DND-41 (cell line): ENCODE measurements at regions not wholly inside any gene's neighbourhood (a gene's known extent, or its start where the extent isn't known, plus 50 kb on each side); places are given as distances from the start of the nearest gene placed in this dataset.

Source experiments
- ATAC-seq: fragments of 200-7000 bp; cut with Tn5 transposase; 3 replicates; pipeline ENCODE4 v1.9.1; 2021; ENCODE audit warnings: low read depth; ENCODE audit not compliant: insufficient read depth
- DNase-seq: peaks from one replicate; pipeline ENCODE4 v3.0.0-alpha.2; 2020
- H2AFZ ChIP-seq: 2 replicates; pipeline ENCODE4 v1.6.0; 2012; ENCODE audit warnings: low read depth, low read length
- H3K27ac ChIP-seq: 2 replicates; pipeline ENCODE4 v1.5.1; 2012; ENCODE audit warnings: low read length, inconsistent platforms
- H3K27me3 ChIP-seq: fragments of 200-600 bp; sonication (generic); 2 replicates; pipeline ENCODE4 v1.6.0; 2012; ENCODE audit warnings: low read length, mild to moderate bottlenecking, inconsistent platforms; ENCODE audit not compliant: insufficient read depth, poor library complexity
- H3K36me3 ChIP-seq: 2 replicates; pipeline ENCODE4 v1.5.1; 2012; ENCODE audit warnings: low read length, inconsistent platforms; ENCODE audit not compliant: insufficient read depth
- H3K4me1 ChIP-seq: 2 replicates; pipeline ENCODE4 v1.5.1; 2012; ENCODE audit warnings: mild to moderate bottlenecking, low read length; ENCODE audit not compliant: insufficient read depth
- H3K4me2 ChIP-seq: 2 replicates; pipeline ENCODE4 v1.6.0; 2012; ENCODE audit warnings: mild to moderate bottlenecking, moderate library complexity, low read length, inconsistent platforms; ENCODE audit not compliant: insufficient read depth
- H3K4me3 ChIP-seq, 2 experiments: fragments of 200-600 bp in 1 of 2; shearing (Covaris generic) in 1 of 2; 2 replicates each; pipeline ENCODE4 v1.5.1; 2012 to 2016; ENCODE audit warnings: inconsistent platforms in 2 of 2, low read length in 2 of 2, mild to moderate bottlenecking in 2 of 2, low read depth in 1 of 2, moderate library complexity in 1 of 2
- H3K79me2 ChIP-seq: 2 replicates; pipeline ENCODE4 v1.6.0; 2012; ENCODE audit warnings: low read length, inconsistent platforms; ENCODE audit not compliant: insufficient read depth
- H3K9ac ChIP-seq: 2 replicates; pipeline ENCODE4 v1.6.0; 2012; ENCODE audit warnings: low read depth, mild to moderate bottlenecking, inconsistent platforms, low read length, moderate library complexity
- H3K9me3 ChIP-seq: 2 replicates; pipeline ENCODE4 v1.5.1; 2012; ENCODE audit warnings: low read length, moderate library complexity, mild to moderate bottlenecking, inconsistent platforms; ENCODE audit not compliant: insufficient read depth, severe bottlenecking
- H4K20me1 ChIP-seq: 2 replicates; pipeline ENCODE4 v1.6.0; 2012; ENCODE audit warnings: low read length; ENCODE audit not compliant: insufficient read depth
- EZH2 ChIP-seq: IDR thresholded peaks from 3 replicates; pipeline ENCODE4 v1.6.1; 2012; ENCODE audit warnings: borderline replicate concordance, low read depth, mild to moderate bottlenecking, moderate library complexity, low read length, inconsistent platforms; ENCODE audit not compliant: severe bottlenecking
- TF ChIP-seq, protein P1 (sequence below): IDR thresholded peaks from 2 replicates; pipeline ENCODE4 v1.5.1; 2012; ENCODE audit warnings: borderline replicate concordance, low read length, moderate library complexity, mild to moderate bottlenecking; ENCODE audit not compliant: poor library complexity, severe bottlenecking; ENCODE audit errors: extremely low read depth

- no peak overlapping the region for H3K4me3 ChIP-seq
- H3K27ac ChIP-seq, result no peak overlapping the region
- H2AFZ ChIP-seq, result no peak overlapping the region
- no peak for TF ChIP-seq EZH2
- TF ChIP-seq, protein P1, sequence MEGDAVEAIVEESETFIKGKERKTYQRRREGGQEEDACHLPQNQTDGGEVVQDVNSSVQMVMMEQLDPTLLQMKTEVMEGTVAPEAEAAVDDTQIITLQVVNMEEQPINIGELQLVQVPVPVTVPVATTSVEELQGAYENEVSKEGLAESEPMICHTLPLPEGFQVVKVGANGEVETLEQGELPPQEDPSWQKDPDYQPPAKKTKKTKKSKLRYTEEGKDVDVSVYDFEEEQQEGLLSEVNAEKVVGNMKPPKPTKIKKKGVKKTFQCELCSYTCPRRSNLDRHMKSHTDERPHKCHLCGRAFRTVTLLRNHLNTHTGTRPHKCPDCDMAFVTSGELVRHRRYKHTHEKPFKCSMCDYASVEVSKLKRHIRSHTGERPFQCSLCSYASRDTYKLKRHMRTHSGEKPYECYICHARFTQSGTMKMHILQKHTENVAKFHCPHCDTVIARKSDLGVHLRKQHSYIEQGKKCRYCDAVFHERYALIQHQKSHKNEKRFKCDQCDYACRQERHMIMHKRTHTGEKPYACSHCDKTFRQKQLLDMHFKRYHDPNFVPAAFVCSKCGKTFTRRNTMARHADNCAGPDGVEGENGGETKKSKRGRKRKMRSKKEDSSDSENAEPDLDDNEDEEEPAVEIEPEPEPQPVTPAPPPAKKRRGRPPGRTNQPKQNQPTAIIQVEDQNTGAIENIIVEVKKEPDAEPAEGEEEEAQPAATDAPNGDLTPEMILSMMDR, result no peak
- no peaks in the 10 kb centered on the region for H3K27me3 ChIP-seq
- DNase-seq (no peak), ATAC-seq (no peak)
- no peak overlapping the region for H3K9ac ChIP-seq
- H3K4me2 ChIP-seq, result no peak overlapping the region
- H3K4me1 ChIP-seq, result no peaks in the 10 kb centered on the region
- no peaks in the 10 kb centered on the region for H3K79me2 ChIP-seq
- H4K20me1 ChIP-seq, result no peaks in the 10 kb centered on the region
- H3K9me3 ChIP-seq, result no peaks in the 10 kb centered on the region
- H3K36me3 ChIP-seq, result no peaks in the 10 kb centered on the region
These were observed 494.3 kb downstream of the TRHDE start for GRCh38 chr12:72766517-72766916.

DNA sequence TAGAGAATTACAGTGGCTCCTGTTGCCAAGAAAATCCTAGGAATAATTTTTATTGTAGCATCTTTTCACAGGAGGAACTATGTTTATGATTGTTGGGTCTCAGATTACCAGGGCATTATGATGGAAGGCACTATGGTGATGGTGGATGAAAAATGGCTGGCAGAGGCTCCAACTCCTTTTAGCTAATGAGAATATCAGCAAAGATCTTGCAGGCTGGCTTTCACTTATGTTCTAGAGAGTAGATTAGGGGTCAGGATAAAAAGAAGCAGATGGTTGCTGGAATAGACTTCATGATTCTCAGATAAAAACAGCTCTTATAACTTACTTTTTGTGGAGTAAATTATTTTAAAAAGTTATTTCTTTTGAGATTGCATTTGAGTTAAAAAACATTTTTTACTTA, 501.9 kb downstream of the TRHDE start:
- ATAC-seq (no peak), DNase-seq (no peak)
- H2AFZ ChIP-seq, result no peak overlapping the region
- H3K36me3 ChIP-seq, result no peaks in the 10 kb centered on the region
- H4K20me1 ChIP-seq, result no peaks in the 10 kb centered on the region
- TF ChIP-seq EZH2, result no peak
- TF ChIP-seq, protein P1, result no peak
- no peaks in the 10 kb centered on the region for H3K4me1 ChIP-seq
- H3K27ac ChIP-seq, result no peak overlapping the region
- H3K9ac ChIP-seq, result no peak overlapping the region
- no peaks in the 10 kb centered on the region for H3K9me3 ChIP-seq
- H3K27me3 ChIP-seq, result no peaks in the 10 kb centered on the region
- no peak overlapping the region for H3K4me2 ChIP-seq
- H3K79me2 ChIP-seq, result no peaks in the 10 kb centered on the region
- no peak overlapping the region for H3K4me3 ChIP-seq

DNA sequence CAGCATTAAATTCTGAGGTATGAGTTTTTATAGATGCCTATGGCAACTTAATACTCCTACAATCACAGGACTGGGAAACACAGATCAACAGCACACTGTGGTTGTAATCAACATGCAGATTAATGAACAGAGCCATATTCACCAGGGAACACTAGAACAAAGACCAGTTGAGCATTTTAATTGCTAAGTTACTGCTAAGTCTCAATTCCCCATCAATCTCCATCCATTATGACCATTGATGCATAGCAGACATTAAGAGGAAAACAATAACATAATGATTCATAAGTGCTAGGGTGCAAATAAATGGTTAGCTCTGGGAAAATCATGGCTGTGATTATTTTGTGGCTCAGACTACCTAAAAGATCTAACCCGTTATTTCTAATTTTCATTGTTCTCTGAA, 505.6 kb downstream of the TRHDE start:
- Histone ChIP-seq H3K9ac (no peak overlapping the region), H3K4me2 (no peak overlapping the region), H3K4me3 (no peak overlapping the region), H3K9me3 (no peaks in the 10 kb centered on the region), H4K20me1 (no peaks in the 10 kb centered on the region), H3K4me1 (no peaks in the 10 kb centered on the region), H2AFZ (no peak overlapping the region), H3K79me2 (no peaks in the 10 kb centered on the region), H3K27ac (no peak overlapping the region), H3K27me3 (no peaks in the 10 kb centered on the region), H3K36me3 (no peaks in the 10 kb centered on the region)
- ATAC-seq (no peak), DNase-seq (no peak)
- TF ChIP-seq EZH2, result no peak
- TF ChIP-seq, protein P1, result no peak

DNA sequence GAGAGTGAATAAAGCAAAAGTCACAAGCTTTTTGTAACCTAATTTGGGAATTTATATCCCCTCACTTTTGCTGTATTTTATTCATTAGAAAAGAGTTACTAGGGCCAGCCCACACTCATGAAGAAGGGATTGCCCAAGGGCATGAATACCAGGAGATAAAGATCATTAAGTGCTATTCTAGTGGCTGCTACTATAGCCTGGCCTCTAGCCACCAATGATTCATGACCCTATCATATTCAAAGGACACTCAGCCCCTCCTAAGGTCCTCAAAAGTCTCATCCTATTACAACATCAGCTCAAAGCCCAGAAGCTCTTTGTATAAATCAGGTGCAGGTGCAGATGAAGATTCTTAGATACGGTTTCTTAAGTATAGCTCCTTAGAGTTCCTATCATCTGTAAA, 518.1 kb downstream of the TRHDE start:
- Histone ChIP-seq H4K20me1 (no peaks in the 10 kb centered on the region), H3K79me2 (no peaks in the 10 kb centered on the region), H3K27ac (no peak overlapping the region), H3K4me1 (no peaks in the 10 kb centered on the region), H3K9me3 (no peaks in the 10 kb centered on the region), H3K36me3 (no peaks in the 10 kb centered on the region), H3K4me3 (no peak overlapping the region), H2AFZ (no peak overlapping the region), H3K9ac (no peak overlapping the region), H3K27me3 (no peaks in the 10 kb centered on the region), H3K4me2 (no peak overlapping the region)
- no peak for TF ChIP-seq EZH2
- TF ChIP-seq, protein P1, result no peak
- ATAC-seq (no peak), DNase-seq (no peak)
